HCT116 (cell line): ENCODE measurements at regions not wholly inside any gene's neighbourhood (a gene's known extent, or its start where the extent isn't known, plus 50 kb on each side); places are given as distances from the start of the nearest gene placed in this dataset.

Source experiments
- ATAC-seq: fragments of 200-7000 bp; cut with Tn5 transposase; 2 replicates; pipeline ENCODE4 v1.9.1; 2020; ENCODE audit warnings: mild to moderate bottlenecking, moderate library complexity
- BruUV-seq: library from RNA; stranded (reverse); fragments of 400-500 nt; replicated peaks from 2 replicates; lab custom pipeline; 2021; lab: Mats Ljungman, UMichigan
- CTCF ChIA-PET: fragments of 300-600 bp; sonication (Branson Sonifier 250); formaldehyde crosslinking; loops from one replicate; lab custom pipeline; 2021; ENCODE audit warnings: antibody characterized with exemption; lab: Charles Lee
- POLR2A ChIA-PET: fragments of 300-600, 350-600 bp; sonication (Branson Sonifier 250); formaldehyde crosslinking; loops from one replicate; lab custom pipeline; 2021; ENCODE audit warnings: antibody characterized with exemption; lab: Charles Lee
- RAD21 ChIA-PET, 2 experiments: fragments of 300-600 bp; sonication (Branson Sonifier 250); formaldehyde crosslinking; loops; one replicate each; lab custom pipeline; 2023; ENCODE audit warnings: low total read pairs in 2 of 2; ENCODE audit not compliant: uncharacterized antibody in 2 of 2, unreplicated experiment in 2 of 2, low non-redundant PET in 1 of 2; lab: Charles Lee
- DNase-seq: peaks from one replicate; pipeline ENCODE4 v3.0.0-alpha.2; 2010; ENCODE audit warnings: low read depth, low spot score
- H2AFZ ChIP-seq: fragments of 200-600 bp; shearing (Covaris generic), sonication (generic); 2 replicates; pipeline ENCODE4 v1.6.1; 2017; ENCODE audit warnings: low read depth, mixed run types, mixed read lengths, antibody characterized with exemption, low read length; ENCODE audit not compliant: poor library complexity, severe bottlenecking
- H3K27ac ChIP-seq: 2 replicates; pipeline ENCODE4 v1.5.1; 2012; ENCODE audit warnings: low read depth, low read length
- H3K27me3 ChIP-seq: fragments of 200-600 bp; sonication (generic); 2 replicates; pipeline ENCODE4 v1.6.1; 2016; ENCODE audit warnings: mixed run types, low read length, mixed read lengths; ENCODE audit not compliant: insufficient read depth
- H3K36me3 ChIP-seq, 2 experiments: fragments of 200-500 bp in 1 of 2; fragments of 200-600 bp in 1 of 2; sonication (Bioruptor generic) in 1 of 2; sonication (generic) in 1 of 2; 2 replicates each; pipeline versions ENCODE4 v1.5.1 to v1.6.1; 2014 to 2016; ENCODE audit warnings: low read length in 2 of 2, inconsistent platforms in 1 of 2, mixed read lengths in 1 of 2, mixed run types in 1 of 2; ENCODE audit not compliant: insufficient read depth in 2 of 2, control insufficient read depth in 1 of 2
- H3K4me1 ChIP-seq, 2 experiments: fragments of 200-600 bp in 1 of 2; sonication (generic) in 1 of 2; 2 replicates each; pipeline versions ENCODE4 v1.5.1 to v1.6.1; 2012 to 2017; ENCODE audit warnings: low read length in 2 of 2, inconsistent platforms in 1 of 2, mild to moderate bottlenecking in 1 of 2, mixed read lengths in 1 of 2, mixed run types in 1 of 2, moderate library complexity in 1 of 2; ENCODE audit not compliant: insufficient read depth in 2 of 2, control insufficient read depth in 1 of 2
- H3K4me2 ChIP-seq: fragments of 200-600 bp; sonication (generic); 2 replicates; pipeline ENCODE4 v1.6.1; 2017; ENCODE audit warnings: mixed run types, low read length, mixed read lengths
- H3K4me3 ChIP-seq, 2 experiments: fragments of 200-600 bp in 1 of 2; sonication (generic) in 1 of 2; replicated peaks in 1 of 2; 2 replicates each; pipeline ENCODE4 v1.5.1; 2011 to 2016; ENCODE audit warnings: low read length in 2 of 2, control low read depth in 1 of 2, low read depth in 1 of 2, mild to moderate bottlenecking in 1 of 2, mixed read lengths in 1 of 2, mixed run types in 1 of 2
- H3K79me2 ChIP-seq: fragments of 200-600 bp; sonication (generic); 2 replicates; pipeline ENCODE4 v1.6.1; 2017; ENCODE audit warnings: mild to moderate bottlenecking, mixed run types, low read length, moderate library complexity, mixed read lengths; ENCODE audit not compliant: insufficient read depth
- H3K9ac ChIP-seq: fragments of 200-600 bp; sonication (generic); 2 replicates; pipeline ENCODE4 v1.6.1; 2016; ENCODE audit warnings: low read length, mixed read lengths
- H3K9me2 ChIP-seq: fragments of 200-600 bp; sonication (generic), shearing (Covaris generic); 2 replicates; pipeline ENCODE4 v1.6.1; 2017; ENCODE audit warnings: mixed run types, mild to moderate bottlenecking, moderate library complexity; ENCODE audit not compliant: insufficient read depth
- H3K9me3 ChIP-seq, 2 experiments: fragments of 200-500 bp in 1 of 2; fragments of 200-600 bp in 1 of 2; sonication (Bioruptor generic) in 1 of 2; sonication (generic) in 1 of 2; 2 replicates each; pipeline ENCODE4 v1.6.1; 2014 to 2017; ENCODE audit warnings: low read length in 2 of 2, mixed read lengths in 2 of 2, inconsistent platforms in 1 of 2, low read depth in 1 of 2, mild to moderate bottlenecking in 1 of 2, mixed run types in 1 of 2, moderate library complexity in 1 of 2; ENCODE audit not compliant: control insufficient read depth in 1 of 2, insufficient read depth in 1 of 2
- H4K20me1 ChIP-seq: fragments of 200-600 bp; sonication (generic), shearing (Covaris generic); 2 replicates; pipeline ENCODE4 v1.6.1; 2017; ENCODE audit warnings: mixed run types, mild to moderate bottlenecking, moderate library complexity; ENCODE audit not compliant: insufficient read depth
- ATF3 ChIP-seq: IDR thresholded peaks from 2 replicates; pipeline ENCODE4 v1.6.1; 2012
- CBX3 ChIP-seq: IDR thresholded peaks from 2 replicates; pipeline ENCODE4 v1.6.1; 2012; ENCODE audit warnings: low read depth
- CEBPB ChIP-seq: IDR thresholded peaks from 2 replicates; pipeline ENCODE4 v1.6.1; 2012; ENCODE audit warnings: low read depth
- CTCF ChIP-seq, 3 experiments: fragments of 200-600 bp in 1 of 3; sonication (generic) in 1 of 3; IDR thresholded peaks in 2 of 3; conservative IDR thresholded peaks in 1 of 3; 2 replicates each; pipeline ENCODE4 v1.5.1; 2012 to 2017; ENCODE audit warnings: low read depth in 2 of 3, low read length in 2 of 3, antibody characterized with exemption in 1 of 3, borderline replicate concordance in 1 of 3, control low read depth in 1 of 3, mild to moderate bottlenecking in 1 of 3, mixed read lengths in 1 of 3, mixed run types in 1 of 3, moderate library complexity in 1 of 3; ENCODE audit not compliant: insufficient read depth in 1 of 3
- EGR1 ChIP-seq: IDR thresholded peaks from 2 replicates; pipeline ENCODE4 v1.6.1; 2012; ENCODE audit warnings: low read depth
- EZH2 ChIP-seq: fragments of 200-600 bp; sonication (generic); IDR thresholded peaks from 2 replicates; pipeline ENCODE4 v1.6.1; 2017; ENCODE audit warnings: antibody characterized with exemption, mixed run types
- EZH2phosphoT487 ChIP-seq: fragments of 200-600 bp; IDR thresholded peaks from 2 replicates; pipeline ENCODE4 v1.6.1; 2018; ENCODE audit warnings: antibody characterized with exemption, borderline replicate concordance
- FOSL1 ChIP-seq: IDR thresholded peaks from 2 replicates; pipeline ENCODE4 v1.6.1; 2012; ENCODE audit warnings: low read depth
- JUND ChIP-seq: IDR thresholded peaks from 2 replicates; pipeline ENCODE4 v1.6.1; 2012
- POLR2AphosphoS5 ChIP-seq: IDR thresholded peaks from 2 replicates; pipeline ENCODE4 v1.6.1; 2011; ENCODE audit warnings: mild to moderate bottlenecking, low read depth, low read length, moderate library complexity
- RAD21 ChIP-seq: IDR thresholded peaks from 2 replicates; pipeline ENCODE4 v1.6.1; 2012; ENCODE audit warnings: low read depth, mild to moderate bottlenecking
- SIN3A ChIP-seq: IDR thresholded peaks from 2 replicates; pipeline ENCODE4 v1.6.1; 2012; ENCODE audit warnings: low read depth
- SRF ChIP-seq: IDR thresholded peaks from 2 replicates; pipeline ENCODE4 v1.6.1; 2012; ENCODE audit warnings: low read depth
- TCF7L2 ChIP-seq: IDR thresholded peaks from 2 replicates; pipeline ENCODE4 v1.7.0; 2011; ENCODE audit warnings: borderline replicate concordance, inconsistent platforms; ENCODE audit not compliant: insufficient read depth, insufficient read length; ENCODE audit errors: extremely low read depth
- ZBTB33 ChIP-seq: IDR thresholded peaks from 2 replicates; pipeline ENCODE4 v1.6.1; 2011; ENCODE audit warnings: mild to moderate bottlenecking, low read length, moderate library complexity; ENCODE audit not compliant: insufficient replicate concordance; ENCODE audit errors: extremely low read depth
- ZFX ChIP-seq: fragments of 450-650 bp; IDR thresholded peaks from 2 replicates; pipeline ENCODE4 v1.6.1; 2017
- intact Hi-C: fragments of 100-400 bp; cut with micrococcal nuclease; formaldehyde crosslinking; loops from 2 replicates; pipeline ENCODE4 v1.10.0; 2022
- TF ChIP-seq, protein P1 (sequence below): IDR thresholded peaks from 2 replicates; pipeline ENCODE4 v1.6.1; 2012; ENCODE audit warnings: low read depth

DNA sequence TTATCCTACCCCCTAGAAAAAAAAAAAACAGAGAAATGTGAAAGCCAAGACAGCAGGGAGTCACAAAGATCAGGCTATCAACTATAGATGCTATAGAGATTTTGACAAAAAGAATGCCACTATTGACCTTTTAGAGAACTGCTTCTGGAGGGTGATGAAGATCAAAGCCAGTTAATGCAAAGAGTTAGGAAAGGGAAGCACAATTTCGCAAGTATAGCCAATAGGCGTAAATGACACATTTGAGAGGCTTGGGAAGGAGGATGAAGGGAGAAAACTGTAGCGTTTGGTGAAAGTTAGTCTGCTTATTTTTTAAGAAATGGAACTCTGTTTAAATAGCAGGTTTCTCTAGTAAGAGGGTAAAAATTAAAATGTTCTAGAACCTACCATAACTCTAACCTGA, 190.7 kb downstream of the DUSP6 start:
- RAD21 ChIA-PET = no interaction called here
- CTCF ChIA-PET = no interaction called here
- POLR2A ChIA-PET = no interaction called here
- no peak overlapping the region for H3K9ac ChIP-seq
- no peaks in the 10 kb centered on the region for H3K36me3 ChIP-seq
- no peak overlapping the region for H3K4me3 ChIP-seq
- no peaks in the 10 kb centered on the region for H3K27me3 ChIP-seq
- H3K4me1 ChIP-seq = peaks cover 0 to 8% of the 10 kb centered on the region in 2 experiments; a peak in 1 of 4 replicates
- H2AFZ ChIP-seq = no peak overlapping the region
- no peak overlapping the region for H3K4me2 ChIP-seq
- no peaks in the 10 kb centered on the region for H3K79me2 ChIP-seq
- H4K20me1 ChIP-seq = no peaks in the 10 kb centered on the region
- H3K27ac ChIP-seq = no peak overlapping the region
- no peaks in the 10 kb centered on the region for H3K9me2 ChIP-seq
- no TSS peak for BruUV-seq
- ATAC-seq = no peak
- no peak for TF ChIP-seq ATF3
- no peak for TF ChIP-seq EZH2phosphoT487
- no peak for TF ChIP-seq CEBPB
- TF ChIP-seq, protein P1, sequence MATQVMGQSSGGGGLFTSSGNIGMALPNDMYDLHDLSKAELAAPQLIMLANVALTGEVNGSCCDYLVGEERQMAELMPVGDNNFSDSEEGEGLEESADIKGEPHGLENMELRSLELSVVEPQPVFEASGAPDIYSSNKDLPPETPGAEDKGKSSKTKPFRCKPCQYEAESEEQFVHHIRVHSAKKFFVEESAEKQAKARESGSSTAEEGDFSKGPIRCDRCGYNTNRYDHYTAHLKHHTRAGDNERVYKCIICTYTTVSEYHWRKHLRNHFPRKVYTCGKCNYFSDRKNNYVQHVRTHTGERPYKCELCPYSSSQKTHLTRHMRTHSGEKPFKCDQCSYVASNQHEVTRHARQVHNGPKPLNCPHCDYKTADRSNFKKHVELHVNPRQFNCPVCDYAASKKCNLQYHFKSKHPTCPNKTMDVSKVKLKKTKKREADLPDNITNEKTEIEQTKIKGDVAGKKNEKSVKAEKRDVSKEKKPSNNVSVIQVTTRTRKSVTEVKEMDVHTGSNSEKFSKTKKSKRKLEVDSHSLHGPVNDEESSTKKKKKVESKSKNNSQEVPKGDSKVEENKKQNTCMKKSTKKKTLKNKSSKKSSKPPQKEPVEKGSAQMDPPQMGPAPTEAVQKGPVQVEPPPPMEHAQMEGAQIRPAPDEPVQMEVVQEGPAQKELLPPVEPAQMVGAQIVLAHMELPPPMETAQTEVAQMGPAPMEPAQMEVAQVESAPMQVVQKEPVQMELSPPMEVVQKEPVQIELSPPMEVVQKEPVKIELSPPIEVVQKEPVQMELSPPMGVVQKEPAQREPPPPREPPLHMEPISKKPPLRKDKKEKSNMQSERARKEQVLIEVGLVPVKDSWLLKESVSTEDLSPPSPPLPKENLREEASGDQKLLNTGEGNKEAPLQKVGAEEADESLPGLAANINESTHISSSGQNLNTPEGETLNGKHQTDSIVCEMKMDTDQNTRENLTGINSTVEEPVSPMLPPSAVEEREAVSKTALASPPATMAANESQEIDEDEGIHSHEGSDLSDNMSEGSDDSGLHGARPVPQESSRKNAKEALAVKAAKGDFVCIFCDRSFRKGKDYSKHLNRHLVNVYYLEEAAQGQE = no peak
- TF ChIP-seq ZBTB33 = no peak
- no peak for TF ChIP-seq EZH2
- TF ChIP-seq SRF = no peak
- TF ChIP-seq SIN3A = no peak
- no peak for TF ChIP-seq RAD21
- no peak for TF ChIP-seq JUND
- no peak for TF ChIP-seq POLR2AphosphoS5
- TF ChIP-seq TCF7L2 = no peak
- TF ChIP-seq ZFX = no peak
- no peak for TF ChIP-seq CTCF (IDR thresholded peaks at IDR 0.05 in 2 of 3, conservative IDR thresholded peaks at IDR 0.05 in 1 of 3; ENCODE audit: borderline replicate concordance in 1 of 3, insufficient read depth in 1 of 3, low read depth in 2 of 3, low read length in 2 of 3)
- TF ChIP-seq CBX3 = no peak
- no peak for TF ChIP-seq FOSL1
- TF ChIP-seq EGR1 = no peak
- H3K9me3 ChIP-seq = no peaks in the 10 kb centered on the region
- DNase-seq = no peak
- intact Hi-C loops = no loop called here
